ENCODE measurements at regions not wholly inside any gene's neighbourhood (a gene's known extent, or its start where the extent isn't known, plus 50 kb on each side); places are given as distances from the start of the nearest gene placed in this dataset.
"Not testable (repeated sequence)": the region's sequence is repeated elsewhere in the genome, so short reads cannot be mapped to it uniquely, and the experiment has no call there.

GRCh38 chr2:84223191-84223590 is 235.9 kb downstream of the SUCLG1 start:
- TF ChIP-seq CTCF (conservative IDR thresholded peaks at IDR 0.05; ENCODE audit: low read depth, low read length), result no peak
- H3K4me3 ChIP-seq (ENCODE audit: low read length), result no peak overlapping the region
- DNase-seq (ENCODE audit: low read depth), result no peak

GRCh38 chr2:84221102-84221501 is 238.0 kb downstream of the SUCLG1 start:
- not testable (repeated sequence) for DNase-seq (ENCODE audit: low read depth); H3K4me3 ChIP-seq (ENCODE audit: low read length)

- TF ChIP-seq CTCF (conservative IDR thresholded peaks at IDR 0.05; ENCODE audit: low read depth, low read length), result no peak
Observed at GRCh38 chr2:84217456-84217855, 241.6 kb downstream of the SUCLG1 start.

GRCh38 chr2:84214455-84214854 is 244.6 kb downstream of the SUCLG1 start:
- no peak for DNase-seq (ENCODE audit: low read depth)
- no peak overlapping the region for H3K4me3 ChIP-seq (ENCODE audit: low read length)
- TF ChIP-seq CTCF (conservative IDR thresholded peaks at IDR 0.05; ENCODE audit: low read depth, low read length), result no peak

More at GRCh38 chr2:84217456-84217855, 241.6 kb downstream of the SUCLG1 start:
- DNase-seq (ENCODE audit: low read depth), result no peak
- H3K4me3 ChIP-seq (ENCODE audit: low read length), result no peak overlapping the region

- no peak overlapping the region for H3K4me3 ChIP-seq (ENCODE audit: low read length)
- TF ChIP-seq CTCF (conservative IDR thresholded peaks at IDR 0.05; ENCODE audit: low read depth, low read length), result no peak
- DNase-seq (ENCODE audit: low read depth), result no peak
Observed at GRCh38 chr2:84212611-84213314, 246.3 kb downstream of the SUCLG1 start.

- TF ChIP-seq CTCF (conservative IDR thresholded peaks at IDR 0.05; ENCODE audit: low read depth, low read length), result no peak
- no peak overlapping the region for H3K4me3 ChIP-seq (ENCODE audit: low read length)
- no peak for DNase-seq (ENCODE audit: low read depth)
Observed at GRCh38 chr2:84209941-84210340, 249.1 kb downstream of the SUCLG1 start.

- TF ChIP-seq CTCF (conservative IDR thresholded peaks at IDR 0.05; ENCODE audit: low read depth, low read length), result no peak
- no peak overlapping the region for H3K4me3 ChIP-seq (ENCODE audit: low read length)
- no peak for DNase-seq (ENCODE audit: low read depth)
Observed at GRCh38 chr2:84204995-84205394, 254.1 kb downstream of the SUCLG1 start.
